NCI-H748 treated with DMSO at 0.1 percent for 48 hours (cell line): ENCODE measurements at regions not wholly inside any gene's neighbourhood (a gene's known extent, or its start where the extent isn't known, plus 50 kb on each side); places are given as distances from the start of the nearest gene placed in this dataset.
"Not testable (repeated sequence)": the region's sequence is repeated elsewhere in the genome, so short reads cannot be mapped to it uniquely, and the experiment has no call there.

ENCODE experiments used
- DNase-seq: peaks from one replicate; lab custom pipeline; 2025; lab: John Stamatoyannopoulos, UW

GRCh38 chr5:9787861-9788600 lies 157.9 kb upstream of the TAS2R1 start:
- no peak for DNase-seq

DNA sequence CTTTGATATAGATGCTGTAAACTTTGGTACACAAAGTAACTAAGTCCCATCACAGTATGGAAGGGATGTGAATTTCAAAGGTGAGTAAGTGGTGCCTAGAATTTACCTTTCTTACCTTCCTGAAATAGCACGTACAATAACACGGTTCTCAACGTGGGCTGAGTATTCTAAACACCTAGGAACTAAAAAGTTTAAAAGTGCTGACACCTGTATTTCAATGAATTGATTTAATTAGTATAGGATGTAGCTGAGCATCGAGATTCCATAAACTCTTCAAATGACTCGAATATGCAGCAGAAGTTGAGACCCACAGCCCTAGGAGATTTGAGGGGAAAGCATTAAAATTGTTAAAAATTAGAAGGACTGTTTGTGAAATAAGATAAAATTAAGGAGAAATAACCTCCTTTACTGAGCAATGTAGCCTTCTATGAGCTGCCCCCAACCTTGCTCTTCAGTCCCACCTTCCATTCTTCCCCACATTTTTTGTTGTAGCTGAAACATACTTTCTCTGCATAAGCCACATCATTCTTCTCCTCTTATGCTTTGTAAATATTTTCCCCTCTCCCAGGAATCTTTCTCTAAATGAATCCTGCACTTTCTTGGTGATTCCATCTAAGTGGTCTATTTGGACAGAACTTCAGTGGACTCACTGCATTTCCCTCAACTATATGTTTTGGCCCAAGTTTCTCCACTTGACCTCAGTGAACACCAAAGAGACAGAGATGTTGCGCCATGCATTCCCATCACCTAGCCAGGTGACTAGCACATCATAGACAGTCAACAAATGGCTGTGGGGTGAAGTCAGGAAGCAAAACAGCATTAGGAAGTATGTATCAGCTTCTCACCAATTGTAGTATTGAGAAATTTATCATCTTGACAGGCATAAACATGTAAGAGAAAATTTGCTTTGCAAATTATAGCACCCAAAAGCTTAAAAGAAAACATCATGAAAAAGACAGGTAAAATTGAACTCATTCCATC lies 156.5 kb upstream of the TAS2R1 start:
- no peak for DNase-seq

DNA sequence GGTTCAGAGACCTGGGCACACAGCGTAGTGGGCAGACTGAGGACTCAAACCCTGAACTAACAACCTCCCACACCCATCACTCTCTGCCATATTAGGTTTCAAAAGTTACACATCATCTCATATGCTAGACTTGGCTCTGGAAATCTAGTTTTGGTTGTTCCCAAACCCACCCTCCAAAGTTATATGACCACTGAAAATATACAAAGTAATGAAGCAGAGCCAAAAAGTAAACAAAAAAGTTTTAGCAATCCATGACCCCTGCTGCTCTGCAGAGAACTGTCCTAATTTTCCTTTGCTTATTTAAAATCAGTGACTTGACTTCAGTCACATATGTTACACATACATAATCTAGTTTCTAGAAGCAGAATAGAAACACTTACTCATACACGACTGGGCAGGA lies 155.6 kb upstream of the TAS2R1 start:
- DNase-seq: no peak

- no peak for DNase-seq
These were observed 154.1 kb upstream of the TAS2R1 start for GRCh38 chr5:9784231-9784630.

GRCh38 chr5:9782826-9783560 lies 152.8 kb upstream of the TAS2R1 start:
- no peak for DNase-seq

- DNase-seq: no peak
These were observed 151.7 kb upstream of the TAS2R1 start for GRCh38 chr5:9781890-9782289.

GRCh38 chr5:9781275-9781674 lies 151.1 kb upstream of the TAS2R1 start:
- no peak for DNase-seq

GRCh38 chr5:9780501-9780900 lies 150.3 kb upstream of the TAS2R1 start:
- no peak for DNase-seq

- no peak for DNase-seq
These were observed 146.4 kb upstream of the TAS2R1 start for GRCh38 chr5:9776525-9776924.

DNA sequence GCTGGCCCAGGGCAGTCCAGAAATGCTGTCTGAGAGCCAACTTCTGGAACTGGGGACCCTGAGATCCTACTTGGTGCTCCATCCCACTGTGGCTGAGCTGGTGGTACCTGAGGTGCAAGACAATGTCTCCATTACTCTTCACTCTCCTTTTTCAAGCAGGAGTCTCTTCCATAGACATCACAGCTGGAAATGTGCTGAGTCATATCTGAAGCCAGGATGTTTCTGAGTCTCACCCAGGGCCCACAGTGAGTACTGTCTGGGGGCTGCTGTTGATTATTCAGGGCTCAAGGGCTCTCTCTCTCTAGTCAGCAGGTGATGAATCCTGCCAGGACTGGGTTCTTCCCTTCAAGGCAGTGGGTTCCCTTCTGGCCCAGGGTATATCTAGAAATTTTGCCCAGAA lies 145.2 kb upstream of the TAS2R1 start:
- no peak for DNase-seq

DNA sequence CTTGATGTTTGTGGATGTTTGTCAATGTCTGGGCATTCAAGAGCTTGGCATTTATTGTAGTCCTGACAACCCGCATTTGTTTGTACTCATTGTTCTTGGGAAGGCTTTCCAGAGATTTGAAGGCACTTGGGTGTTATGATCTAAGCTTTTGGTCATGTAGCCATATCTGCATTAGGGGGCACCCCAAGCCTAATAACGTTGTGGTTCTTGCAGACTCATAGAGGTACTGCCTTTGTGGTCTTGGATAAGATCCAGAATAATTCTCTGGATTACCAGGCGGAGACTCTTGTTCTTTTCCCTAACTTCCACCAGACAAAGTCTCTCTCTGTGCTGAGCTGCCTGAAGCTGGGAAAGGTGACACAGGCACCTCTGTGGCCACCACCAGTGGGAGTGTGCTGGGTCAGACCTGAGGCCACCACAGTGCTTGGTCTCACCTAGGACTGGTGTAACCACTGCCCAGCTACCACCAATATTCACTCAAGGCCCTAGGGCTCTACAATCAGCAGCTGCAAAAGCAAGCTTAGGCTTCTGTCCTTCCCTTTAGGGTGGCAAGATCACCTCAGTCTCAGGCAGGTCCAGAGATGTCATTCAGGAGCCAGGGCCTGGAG lies 144.4 kb upstream of the TAS2R1 start:
- DNase-seq: no peak

DNA sequence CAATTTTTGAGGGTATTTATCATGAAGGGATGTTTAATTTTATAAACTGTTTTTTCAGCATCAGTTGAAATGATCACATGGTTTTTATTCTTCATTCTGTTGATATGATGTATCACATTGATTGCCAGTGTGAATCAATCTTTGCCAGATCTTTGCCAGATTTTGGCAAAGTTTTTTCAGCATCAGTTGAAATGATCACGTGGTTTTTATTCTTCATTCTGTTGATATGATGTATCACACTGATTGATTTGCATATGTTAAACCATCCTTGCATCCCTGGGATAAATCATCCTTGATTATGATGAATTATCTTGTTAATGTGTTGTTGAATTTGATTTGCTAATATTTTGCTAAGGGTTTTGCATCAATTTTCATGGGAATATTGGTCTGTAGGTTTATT lies 140.9 kb upstream of the TAS2R1 start:
- no peak for DNase-seq

- no peak for DNase-seq
These were observed 136.4 kb upstream of the TAS2R1 start for GRCh38 chr5:9766581-9766980.

GRCh38 chr5:9765419-9766140 lies 135.4 kb upstream of the TAS2R1 start:
- DNase-seq: no peak

GRCh38 chr5:9761706-9762105 lies 131.6 kb upstream of the TAS2R1 start:
- no peak for DNase-seq

DNA sequence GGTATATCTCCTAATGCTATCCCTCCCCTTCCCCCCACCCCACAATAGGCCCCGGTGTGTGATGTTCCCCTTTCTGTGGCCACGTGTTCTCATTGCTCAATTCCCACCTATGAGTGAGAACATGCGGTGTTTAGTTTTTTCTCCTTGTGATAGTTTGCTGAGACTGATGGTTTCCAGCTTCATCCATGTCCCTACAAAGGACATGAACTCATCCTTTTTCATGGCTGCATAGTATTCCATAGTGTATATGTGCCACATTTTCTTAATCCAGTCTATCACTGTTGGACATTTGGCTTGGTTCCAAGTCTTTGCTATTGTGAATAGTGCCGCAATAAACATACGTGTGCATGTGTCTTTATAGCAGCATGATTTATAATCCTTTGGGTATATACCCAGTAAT lies 122.5 kb upstream of the TAS2R1 start:
- not testable (repeated sequence) for DNase-seq

DNA sequence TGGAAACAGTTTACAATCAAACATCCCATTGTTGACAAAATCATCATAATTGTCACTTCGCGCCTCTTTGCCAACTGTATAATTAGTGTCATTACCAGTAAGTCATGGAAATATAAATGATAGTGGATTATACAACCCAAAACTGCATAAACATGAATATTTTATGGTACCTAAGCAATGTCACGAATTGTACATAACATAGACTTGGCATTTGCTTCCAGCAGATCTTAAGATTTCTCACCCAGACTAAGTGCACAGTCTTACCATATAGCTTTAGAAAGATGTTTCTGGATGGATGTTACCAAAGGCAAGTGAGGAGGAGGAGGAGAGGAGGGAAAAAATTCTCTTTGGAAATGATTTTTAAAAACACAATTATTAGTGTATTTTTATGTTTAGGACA lies 113.4 kb upstream of the TAS2R1 start:
- DNase-seq: no peak

DNA sequence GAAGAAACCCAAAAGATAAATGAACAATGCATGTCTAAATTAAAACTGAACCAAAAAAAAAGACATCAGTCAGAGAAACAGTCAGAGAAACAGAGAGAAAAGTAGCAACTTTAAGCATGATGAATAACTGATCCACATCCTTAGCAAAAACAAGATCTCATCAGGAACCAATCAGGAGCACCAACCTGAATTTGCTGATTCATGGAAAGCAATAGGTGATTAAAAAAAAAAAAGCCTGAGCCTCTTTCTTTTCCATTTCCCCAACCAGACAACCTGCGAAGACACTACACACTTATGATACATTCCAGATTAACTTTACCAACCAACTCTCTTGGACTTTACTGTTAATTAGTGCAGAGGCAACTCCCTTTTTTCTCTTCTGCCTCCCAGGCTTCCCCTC lies 112.7 kb upstream of the TAS2R1 start:
- no peak for DNase-seq

DNA sequence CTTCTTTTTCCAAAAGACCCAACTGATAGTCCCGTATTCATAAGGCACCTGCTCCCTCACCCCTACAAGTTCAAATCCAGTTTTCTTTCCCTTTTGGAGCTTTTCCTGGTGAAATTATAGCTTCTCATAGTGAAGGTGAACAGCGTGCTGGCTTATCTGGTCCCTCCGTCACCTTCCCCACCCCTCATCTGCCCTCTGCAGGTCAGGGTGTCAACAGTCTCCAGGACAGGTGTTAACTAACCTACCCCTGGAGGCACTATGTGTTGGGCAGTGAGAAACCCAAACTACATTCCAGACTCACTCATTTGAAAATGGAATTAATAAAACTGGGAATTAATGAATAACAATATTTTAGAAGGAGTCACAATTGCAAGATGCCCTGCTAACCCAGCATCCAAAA lies 109.0 kb upstream of the TAS2R1 start:
- no peak for DNase-seq

DNA sequence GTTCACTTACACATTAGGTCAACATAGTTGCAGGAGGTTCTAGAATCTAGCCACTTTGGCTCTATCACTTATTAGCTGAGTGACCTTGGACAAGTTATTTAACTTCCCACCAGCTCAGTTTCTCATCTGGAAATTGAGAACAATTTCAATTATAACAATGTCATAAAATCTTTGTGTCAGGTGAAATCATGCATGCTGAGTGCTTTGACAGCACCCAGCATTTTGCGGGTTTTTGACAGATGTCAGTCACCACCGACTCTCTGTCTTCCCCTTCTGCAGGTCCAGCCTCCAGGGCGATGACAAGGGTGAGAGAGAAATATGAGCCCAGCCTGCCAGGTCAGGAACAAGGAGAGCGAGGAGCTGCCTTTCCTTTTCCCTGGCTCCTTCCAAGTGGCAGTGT lies 107.1 kb upstream of the TAS2R1 start:
- DNase-seq: no peak

- no peak for DNase-seq
These were observed 103.3 kb upstream of the TAS2R1 start for GRCh38 chr5:9733486-9733885.
